ES-I3 (cell line): ENCODE measurements at regions not wholly inside any gene's neighbourhood (a gene's known extent, or its start where the extent isn't known, plus 50 kb on each side); places are given as distances from the start of the nearest gene placed in this dataset.
A peak's percentile ranks its signal among the peaks of the same experiment; 100 is the strongest.

Experiments used
- H3K36me3 ChIP-seq: 2 replicates; pipeline ENCODE4 v1.6.1; 2013; ENCODE audit warnings: mild to moderate bottlenecking, low read length, control low read depth, moderate library complexity; ENCODE audit not compliant: insufficient read depth
- H3K4me1 ChIP-seq: 2 replicates; pipeline ENCODE4 v1.6.1; 2013; ENCODE audit warnings: mild to moderate bottlenecking, control low read depth, low read length; ENCODE audit not compliant: insufficient read depth
- H3K9ac ChIP-seq: 2 replicates; pipeline ENCODE4 v1.6.1; 2013; ENCODE audit warnings: low read depth, mild to moderate bottlenecking, low read length, moderate library complexity
- H3K9me3 ChIP-seq: 2 replicates; pipeline ENCODE4 v1.6.1; 2013; ENCODE audit warnings: mild to moderate bottlenecking, low read length, moderate library complexity; ENCODE audit not compliant: control insufficient read depth, insufficient read depth

DNA sequence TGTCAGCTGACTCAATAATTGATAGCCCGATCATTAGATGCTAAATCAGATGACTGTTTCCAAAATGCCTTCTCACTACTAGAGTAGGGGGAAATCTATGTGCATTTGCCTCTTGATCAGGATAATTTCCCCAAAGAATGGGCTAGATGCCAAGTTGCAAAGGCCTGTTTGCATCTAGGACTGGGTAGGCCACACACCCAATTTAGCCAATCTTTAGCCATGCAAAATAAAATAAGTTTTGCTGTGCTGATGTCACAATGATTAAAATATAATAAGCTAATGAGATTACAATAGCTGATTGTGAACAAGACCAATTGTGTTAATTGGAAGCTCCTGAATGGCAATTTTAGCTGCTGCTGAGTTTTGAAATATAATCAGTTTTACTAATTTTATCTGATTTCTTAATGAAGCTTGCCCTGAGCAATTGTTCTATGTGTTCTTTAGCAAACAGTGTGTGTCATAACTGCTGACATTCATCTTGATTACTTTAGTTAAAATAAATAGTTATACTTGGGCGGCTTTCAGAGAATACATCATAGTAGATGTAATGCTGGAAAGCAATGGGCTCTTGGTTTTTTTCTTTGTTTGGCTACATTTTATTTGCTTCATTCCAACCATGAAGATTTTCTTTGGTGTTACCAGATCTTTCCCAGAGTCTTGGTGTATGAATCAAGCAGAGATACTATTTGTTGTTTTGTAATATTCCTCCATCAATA, 973.2 kb upstream of the SLC35B3 start:
- Histone ChIP-seq H3K9me3 (no peaks in the 10 kb centered on the region; the same call in 1 of the 2 replicates), H3K36me3 (no peaks in the 10 kb centered on the region), H3K4me1 (no peaks in the 10 kb centered on the region), H3K9ac (no peak overlapping the region)

- Histone ChIP-seq H3K36me3 (no peaks in the 10 kb centered on the region), H3K9ac (no peak overlapping the region), H3K9me3 (no peaks in the 10 kb centered on the region), H3K4me1 (no peaks in the 10 kb centered on the region)
Observed at GRCh38 chr6:9405825-9406224, 970.5 kb upstream of the SLC35B3 start.

GRCh38 chr6:9405369-9405768, 970.0 kb upstream of the SLC35B3 start:
- no peaks in the 10 kb centered on the region for H3K9me3 ChIP-seq
- no peaks in the 10 kb centered on the region for H3K36me3 ChIP-seq
- no peaks in the 10 kb centered on the region for H3K4me1 ChIP-seq
- no peak overlapping the region for H3K9ac ChIP-seq

- Histone ChIP-seq H3K4me1 (no peaks in the 10 kb centered on the region), H3K9me3 (no peaks in the 10 kb centered on the region), H3K9ac (no peak overlapping the region), H3K36me3 (no peaks in the 10 kb centered on the region)
Observed at GRCh38 chr6:9404351-9405146, 969.2 kb upstream of the SLC35B3 start.

GRCh38 chr6:9403736-9404135, 968.4 kb upstream of the SLC35B3 start:
- no peaks in the 10 kb centered on the region for H3K4me1 ChIP-seq
- H3K9ac ChIP-seq = no peak overlapping the region
- no peaks in the 10 kb centered on the region for H3K9me3 ChIP-seq
- no peaks in the 10 kb centered on the region for H3K36me3 ChIP-seq

DNA sequence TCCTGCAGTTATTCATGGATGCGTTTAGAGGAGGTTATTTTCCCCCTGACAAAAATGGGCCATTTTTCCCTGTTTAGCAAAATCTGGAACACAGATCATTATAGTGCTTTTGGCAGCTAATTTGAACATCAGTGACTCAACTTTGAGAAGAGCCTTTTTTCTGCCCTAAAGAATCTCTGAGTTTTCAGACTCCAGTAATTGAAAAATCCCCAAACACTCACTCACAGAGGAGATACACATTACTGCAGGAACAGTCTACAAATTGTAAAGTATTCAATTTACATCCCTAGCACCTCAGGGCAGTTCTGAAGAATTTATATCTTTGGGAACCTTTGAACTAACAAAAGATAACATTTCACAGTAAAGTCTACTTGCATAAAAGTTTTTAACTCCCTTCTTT, 966.6 kb upstream of the SLC35B3 start:
- no peak overlapping the region for H3K9ac ChIP-seq

DNA sequence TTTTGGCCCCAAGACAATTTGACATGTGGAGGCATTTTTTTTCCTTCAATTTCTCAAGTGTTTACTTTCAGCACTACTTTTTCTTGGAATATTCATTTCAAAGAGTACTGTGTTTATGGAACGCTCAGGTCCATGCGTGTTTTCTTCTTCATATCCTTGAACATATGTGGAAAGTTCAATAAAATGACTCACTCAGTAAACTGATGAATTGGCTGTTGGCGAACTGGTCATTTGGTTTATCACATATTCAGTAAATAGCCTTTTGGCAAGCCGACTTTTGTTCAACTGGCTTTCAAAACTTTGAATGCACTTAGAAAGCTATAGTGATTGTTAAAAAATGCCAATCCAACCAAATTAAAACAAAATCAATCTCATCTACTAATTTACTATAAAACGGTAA, 964.6 kb upstream of the SLC35B3 start:
- H3K9ac ChIP-seq = no peak overlapping the region
- no peaks in the 10 kb centered on the region for H3K9me3 ChIP-seq
- no peaks in the 10 kb centered on the region for H3K36me3 ChIP-seq
- no peaks in the 10 kb centered on the region for H3K4me1 ChIP-seq

More for the DNA sequence above, 966.6 kb upstream of the SLC35B3 start:
- H3K9me3 ChIP-seq = no peaks in the 10 kb centered on the region
- no peaks in the 10 kb centered on the region for H3K4me1 ChIP-seq
- H3K36me3 ChIP-seq = no peaks in the 10 kb centered on the region

DNA sequence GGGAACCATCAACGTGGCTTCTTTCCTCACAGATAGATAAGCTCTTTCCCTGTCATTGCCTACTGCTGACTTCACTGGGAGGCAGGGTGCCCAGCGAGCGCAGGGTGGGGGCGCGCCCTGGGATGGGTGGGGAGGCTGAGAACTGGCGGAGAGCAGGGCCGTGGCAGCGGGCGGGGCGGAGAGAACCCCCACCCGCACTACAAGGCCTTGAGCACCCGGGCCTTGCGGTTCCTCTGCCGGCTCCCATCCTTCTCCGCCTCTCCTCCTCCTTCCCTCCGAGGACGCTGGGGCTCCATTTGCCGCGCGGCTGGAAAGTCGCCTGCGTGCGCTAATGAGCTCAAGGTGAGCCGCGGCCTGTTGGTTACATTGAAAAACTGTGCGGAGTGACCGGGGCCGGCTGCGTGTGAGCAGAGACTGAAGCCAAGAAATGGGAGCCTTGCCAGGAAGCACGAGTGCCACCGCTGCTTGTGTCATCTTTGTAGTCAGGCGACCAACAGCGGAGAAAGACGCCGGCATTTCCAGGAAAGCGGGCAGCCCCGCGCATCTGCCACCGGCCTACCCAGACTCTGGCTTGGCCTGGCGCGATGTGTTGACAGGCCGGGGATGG, 963.5 kb upstream of the SLC35B3 start:
- Histone ChIP-seq H3K9ac (peak overlapping the region; percentile 26; the same call in 1 of the 2 replicates), H3K4me1 (no peaks in the 10 kb centered on the region), H3K9me3 (no peaks in the 10 kb centered on the region), H3K36me3 (no peaks in the 10 kb centered on the region)

DNA sequence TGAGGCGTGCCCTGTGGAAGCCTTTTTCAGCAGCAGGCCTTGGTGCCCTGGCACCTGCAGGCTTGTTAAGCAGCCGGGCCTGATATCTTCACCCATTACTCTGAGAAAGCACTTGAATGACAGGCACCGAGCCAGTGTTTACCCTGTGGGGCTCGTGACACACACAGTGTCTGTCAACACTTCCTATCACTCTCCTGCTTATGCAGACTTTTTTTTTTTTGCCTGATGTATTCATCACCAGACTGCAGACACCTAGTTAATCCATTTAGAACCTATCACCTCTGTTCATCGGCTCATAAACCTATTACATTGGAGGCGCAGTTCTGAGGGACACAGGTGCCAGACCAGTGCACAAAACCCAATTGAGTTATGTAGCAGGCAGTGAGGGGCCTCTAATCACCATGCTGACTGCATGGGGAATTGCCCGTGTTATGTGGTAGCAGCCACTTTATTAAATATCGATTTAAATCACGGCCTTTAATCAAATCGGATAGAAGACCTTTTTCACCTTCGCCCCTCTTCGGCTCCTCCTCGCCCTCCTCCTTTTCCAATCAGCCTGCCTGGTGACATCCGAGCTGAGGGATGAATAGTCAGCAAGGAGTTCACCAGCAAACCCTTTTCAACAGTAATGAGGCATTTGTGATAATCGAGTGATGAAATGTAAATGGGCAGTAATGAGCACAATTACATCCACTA, 962.9 kb upstream of the SLC35B3 start:
- Histone ChIP-seq H3K9me3 (no peaks in the 10 kb centered on the region), H3K9ac (no peak overlapping the region), H3K4me1 (no peaks in the 10 kb centered on the region), H3K36me3 (no peaks in the 10 kb centered on the region)

DNA sequence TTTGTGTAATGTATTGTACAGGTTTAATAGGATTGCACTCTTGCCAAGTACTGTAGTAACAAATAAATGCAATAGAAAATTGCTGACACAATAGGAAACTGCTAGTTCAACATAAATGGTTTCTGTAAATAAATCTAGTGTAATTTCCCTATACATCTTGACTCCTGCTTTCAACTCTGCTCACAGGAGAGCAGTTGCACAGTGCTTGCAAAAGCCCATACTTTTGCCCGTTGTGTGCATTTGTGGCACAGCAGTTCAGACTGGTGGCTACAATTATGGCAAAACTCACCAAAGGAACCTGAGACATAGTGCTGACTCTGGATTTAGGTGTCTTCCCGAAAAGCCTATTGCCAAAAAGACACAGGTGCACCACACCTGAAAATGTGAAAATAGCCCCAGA, 953.3 kb upstream of the SLC35B3 start:
- Histone ChIP-seq H3K36me3 (no peaks in the 10 kb centered on the region), H3K4me1 (no peaks in the 10 kb centered on the region), H3K9me3 (no peaks in the 10 kb centered on the region), H3K9ac (no peak overlapping the region)

DNA sequence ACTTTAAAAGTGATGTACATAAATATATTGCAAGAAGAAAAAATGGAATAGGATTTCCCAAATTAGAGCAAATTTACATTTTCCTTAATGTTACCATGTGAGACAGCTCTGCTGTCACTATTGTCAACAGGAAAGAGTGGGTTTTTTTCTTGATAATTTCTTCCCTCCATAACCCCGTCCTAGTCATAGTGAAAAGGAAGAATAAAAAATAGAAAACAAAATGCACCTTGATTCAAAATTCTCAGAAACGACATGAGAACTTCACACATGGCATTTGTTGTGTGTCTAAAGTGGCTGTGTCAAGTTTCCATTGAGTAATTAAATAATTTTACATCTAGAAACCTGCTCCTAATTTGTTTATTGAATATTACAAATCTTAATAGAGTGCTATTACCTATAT, 945.2 kb upstream of the SLC35B3 start:
- H3K4me1 ChIP-seq = no peaks in the 10 kb centered on the region
- H3K9me3 ChIP-seq = no peaks in the 10 kb centered on the region
- H3K36me3 ChIP-seq = no peaks in the 10 kb centered on the region
- no peak overlapping the region for H3K9ac ChIP-seq

GRCh38 chr6:9373308-9373707, 938.0 kb upstream of the SLC35B3 start:
- no peaks in the 10 kb centered on the region for H3K36me3 ChIP-seq
- no peak overlapping the region for H3K9ac ChIP-seq
- H3K9me3 ChIP-seq = no peaks in the 10 kb centered on the region
- no peaks in the 10 kb centered on the region for H3K4me1 ChIP-seq

- H3K4me1 ChIP-seq = no peaks in the 10 kb centered on the region
- no peak overlapping the region for H3K9ac ChIP-seq
- no peaks in the 10 kb centered on the region for H3K36me3 ChIP-seq
- H3K9me3 ChIP-seq = no peaks in the 10 kb centered on the region
Observed at GRCh38 chr6:9370480-9370879, 935.1 kb upstream of the SLC35B3 start.

GRCh38 chr6:9365378-9365777, 930.0 kb upstream of the SLC35B3 start:
- Histone ChIP-seq H3K4me1 (no peaks in the 10 kb centered on the region), H3K9me3 (no peaks in the 10 kb centered on the region; the same call in 1 of the 2 replicates), H3K36me3 (no peaks in the 10 kb centered on the region), H3K9ac (no peak overlapping the region)
